WERI-Rb-1 (cell line): ENCODE measurements at regions not wholly inside any gene's neighbourhood (a gene's known extent, or its start where the extent isn't known, plus 50 kb on each side); places are given as distances from the start of the nearest gene placed in this dataset.
A peak's percentile ranks its signal among the peaks of the same experiment; 100 is the strongest.
"Not testable (repeated sequence)": the region's sequence is repeated elsewhere in the genome, so short reads cannot be mapped to it uniquely, and the experiment has no call there.

Source experiments
- DNase-seq: peaks from one replicate; pipeline ENCODE4 v3.0.0-alpha.2; 2020
- H3K27ac ChIP-seq: fragments of 250-450 bp; sonication (Bioruptor Pico); 2 replicates; pipeline ENCODE4 v1.5.1; 2020; ENCODE audit warnings: mild to moderate bottlenecking, moderate library complexity
- H3K27me3 ChIP-seq: fragments of 250-450 bp; sonication (Bioruptor Pico); 2 replicates; pipeline ENCODE4 v1.5.1; 2021; ENCODE audit warnings: mild to moderate bottlenecking, low read depth, moderate library complexity; ENCODE audit not compliant: insufficient read depth, severe bottlenecking
- H3K36me3 ChIP-seq: fragments of 250-450 bp; sonication (Bioruptor Pico); 2 replicates; pipeline ENCODE4 v1.5.1; 2020; ENCODE audit warnings: mild to moderate bottlenecking, moderate library complexity
- H3K4me3 ChIP-seq: 2 replicates; pipeline ENCODE4 v1.5.1; 2011; ENCODE audit warnings: low read depth, mild to moderate bottlenecking, control low read depth, low read length
- H3K9me3 ChIP-seq: fragments of 250-450 bp; sonication (Bioruptor Pico); 2 replicates; pipeline ENCODE4 v1.5.1; 2021; ENCODE audit warnings: mild to moderate bottlenecking, moderate library complexity; ENCODE audit not compliant: severe bottlenecking
- TF ChIP-seq, protein P1 (sequence below): IDR thresholded peaks from 2 replicates; pipeline ENCODE4 v1.5.1; 2011; ENCODE audit warnings: low read depth, mild to moderate bottlenecking, control low read depth, inconsistent platforms, low read length

GRCh38 chr7:81488210-81488609 lies 281.6 kb downstream of the HGF start:
- no peaks in the 10 kb centered on the region for H3K9me3 ChIP-seq
- no peaks in the 10 kb centered on the region for H3K36me3 ChIP-seq
- H3K27ac ChIP-seq = no peak overlapping the region
- DNase-seq = no peak
- H3K4me3 ChIP-seq = no peak overlapping the region
- TF ChIP-seq, protein P1, sequence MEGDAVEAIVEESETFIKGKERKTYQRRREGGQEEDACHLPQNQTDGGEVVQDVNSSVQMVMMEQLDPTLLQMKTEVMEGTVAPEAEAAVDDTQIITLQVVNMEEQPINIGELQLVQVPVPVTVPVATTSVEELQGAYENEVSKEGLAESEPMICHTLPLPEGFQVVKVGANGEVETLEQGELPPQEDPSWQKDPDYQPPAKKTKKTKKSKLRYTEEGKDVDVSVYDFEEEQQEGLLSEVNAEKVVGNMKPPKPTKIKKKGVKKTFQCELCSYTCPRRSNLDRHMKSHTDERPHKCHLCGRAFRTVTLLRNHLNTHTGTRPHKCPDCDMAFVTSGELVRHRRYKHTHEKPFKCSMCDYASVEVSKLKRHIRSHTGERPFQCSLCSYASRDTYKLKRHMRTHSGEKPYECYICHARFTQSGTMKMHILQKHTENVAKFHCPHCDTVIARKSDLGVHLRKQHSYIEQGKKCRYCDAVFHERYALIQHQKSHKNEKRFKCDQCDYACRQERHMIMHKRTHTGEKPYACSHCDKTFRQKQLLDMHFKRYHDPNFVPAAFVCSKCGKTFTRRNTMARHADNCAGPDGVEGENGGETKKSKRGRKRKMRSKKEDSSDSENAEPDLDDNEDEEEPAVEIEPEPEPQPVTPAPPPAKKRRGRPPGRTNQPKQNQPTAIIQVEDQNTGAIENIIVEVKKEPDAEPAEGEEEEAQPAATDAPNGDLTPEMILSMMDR = no peak
- H3K27me3 ChIP-seq = no peaks in the 10 kb centered on the region

DNA sequence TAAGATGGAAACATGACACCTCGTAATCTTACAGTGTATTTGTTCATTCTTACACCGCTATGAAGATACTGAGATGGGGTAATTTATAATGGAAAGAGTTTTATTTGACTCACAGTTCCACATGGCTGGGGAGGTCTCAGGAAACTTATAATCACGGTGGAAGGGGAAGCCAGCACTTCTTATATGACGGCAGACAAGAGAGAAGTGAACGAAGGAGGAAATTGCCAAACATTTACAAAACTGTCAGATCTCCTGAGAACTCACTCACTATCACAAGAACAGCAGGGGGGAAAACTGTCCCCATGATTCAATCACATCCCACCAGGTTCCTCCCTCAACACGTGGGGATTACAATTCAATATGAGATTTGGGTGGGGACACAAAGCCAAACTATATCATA lies 282.3 kb downstream of the HGF start:
- no peaks in the 10 kb centered on the region for H3K27me3 ChIP-seq
- H3K4me3 ChIP-seq = no peak overlapping the region
- TF ChIP-seq, protein P1 = no peak
- no peaks in the 10 kb centered on the region for H3K9me3 ChIP-seq
- H3K27ac ChIP-seq = no peak overlapping the region
- no peak for DNase-seq
- H3K36me3 ChIP-seq = no peaks in the 10 kb centered on the region

GRCh38 chr7:81484261-81484660 lies 285.6 kb downstream of the HGF start:
- Histone ChIP-seq H3K27ac (no peak overlapping the region), H3K27me3 (no peaks in the 10 kb centered on the region), H3K9me3 (no peaks in the 10 kb centered on the region), H3K4me3 (no peak overlapping the region), H3K36me3 (no peaks in the 10 kb centered on the region)
- DNase-seq = no peak
- TF ChIP-seq, protein P1 = no peak

DNA sequence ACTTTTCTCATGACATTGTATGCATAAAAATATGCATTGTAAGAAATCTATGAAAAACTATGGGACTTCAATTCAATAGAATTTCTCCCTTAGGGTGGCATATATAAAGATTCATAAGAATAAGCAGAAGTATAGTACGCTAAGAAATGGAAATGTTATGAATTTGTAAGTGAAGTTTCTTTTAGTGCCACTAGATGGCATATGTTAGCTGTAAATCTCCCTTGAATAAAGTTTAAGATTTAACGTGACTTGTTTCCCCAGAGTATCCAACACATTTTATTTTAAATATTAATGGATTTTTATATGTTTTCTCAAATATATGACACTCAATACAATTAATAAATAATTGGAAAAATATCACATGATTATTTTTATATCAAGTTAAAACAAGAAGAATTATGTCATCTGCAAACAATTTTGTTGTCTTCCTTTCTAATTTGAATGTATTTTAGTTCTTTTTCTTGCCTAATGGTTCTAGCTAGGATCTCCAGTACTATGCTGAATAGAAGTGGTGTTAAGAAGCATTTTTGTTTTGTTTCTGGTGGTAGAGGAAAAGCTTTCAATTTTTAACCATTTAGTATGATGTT lies 287.2 kb downstream of the HGF start:
- Histone ChIP-seq H3K27me3 (no peaks in the 10 kb centered on the region), H3K27ac (no peak overlapping the region), H3K4me3 (no peak overlapping the region), H3K36me3 (no peaks in the 10 kb centered on the region), H3K9me3 (no peaks in the 10 kb centered on the region)
- no peak for DNase-seq
- TF ChIP-seq, protein P1 = 0 out of 2 replicates have a peak, but pooled peaks have one; percentile 6

- no peaks in the 10 kb centered on the region for H3K36me3 ChIP-seq
- TF ChIP-seq, protein P1 = no peak
- no peak overlapping the region for H3K27ac ChIP-seq
- no peaks in the 10 kb centered on the region for H3K9me3 ChIP-seq
- H3K4me3 ChIP-seq = no peak overlapping the region
- DNase-seq = no peak
- H3K27me3 ChIP-seq = no peaks in the 10 kb centered on the region
Measured at GRCh38 chr7:81478664-81479063, 291.2 kb downstream of the HGF start.

GRCh38 chr7:81478201-81478600 lies 291.6 kb downstream of the HGF start:
- H3K27me3 ChIP-seq, H3K4me3 ChIP-seq, H3K27ac ChIP-seq, H3K36me3 ChIP-seq, DNase-seq, H3K9me3 ChIP-seq: not testable (repeated sequence)
